C4-2B (cell line): ENCODE measurements at regions not wholly inside any gene's neighbourhood (a gene's known extent, or its start where the extent isn't known, plus 50 kb on each side); places are given as distances from the start of the nearest gene placed in this dataset.

Experiments
- ZFX ChIP-seq: fragments of 450-650 bp; IDR thresholded peaks from 2 replicates; pipeline ENCODE4 v1.6.1; 2017
- TF ChIP-seq, protein P1 (sequence below): fragments of 450-650 bp; conservative IDR thresholded peaks from 2 replicates; pipeline ENCODE4 v1.5.1; 2017; ENCODE audit warnings: mild to moderate bottlenecking

DNA sequence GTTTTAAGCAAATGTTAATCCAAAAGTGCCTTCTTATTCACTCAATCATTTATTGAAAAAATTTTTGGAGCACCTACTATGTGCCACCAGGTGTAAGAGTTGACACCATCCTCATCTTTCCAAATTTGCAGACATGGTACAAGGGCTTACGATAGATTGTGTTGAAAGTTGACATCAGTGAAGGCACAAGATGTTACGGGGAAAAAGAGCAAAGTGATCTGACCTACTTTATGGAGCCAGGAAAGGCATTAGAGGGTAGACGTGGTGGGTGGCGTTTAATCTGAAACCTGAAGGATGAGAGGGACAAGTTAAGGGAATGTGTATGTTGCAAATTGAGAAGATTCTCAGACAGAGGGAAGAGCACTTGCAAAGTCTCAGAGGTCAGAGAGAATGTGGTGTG is 167.8 kb upstream of the HAND2 start:
- TF ChIP-seq, protein P1, sequence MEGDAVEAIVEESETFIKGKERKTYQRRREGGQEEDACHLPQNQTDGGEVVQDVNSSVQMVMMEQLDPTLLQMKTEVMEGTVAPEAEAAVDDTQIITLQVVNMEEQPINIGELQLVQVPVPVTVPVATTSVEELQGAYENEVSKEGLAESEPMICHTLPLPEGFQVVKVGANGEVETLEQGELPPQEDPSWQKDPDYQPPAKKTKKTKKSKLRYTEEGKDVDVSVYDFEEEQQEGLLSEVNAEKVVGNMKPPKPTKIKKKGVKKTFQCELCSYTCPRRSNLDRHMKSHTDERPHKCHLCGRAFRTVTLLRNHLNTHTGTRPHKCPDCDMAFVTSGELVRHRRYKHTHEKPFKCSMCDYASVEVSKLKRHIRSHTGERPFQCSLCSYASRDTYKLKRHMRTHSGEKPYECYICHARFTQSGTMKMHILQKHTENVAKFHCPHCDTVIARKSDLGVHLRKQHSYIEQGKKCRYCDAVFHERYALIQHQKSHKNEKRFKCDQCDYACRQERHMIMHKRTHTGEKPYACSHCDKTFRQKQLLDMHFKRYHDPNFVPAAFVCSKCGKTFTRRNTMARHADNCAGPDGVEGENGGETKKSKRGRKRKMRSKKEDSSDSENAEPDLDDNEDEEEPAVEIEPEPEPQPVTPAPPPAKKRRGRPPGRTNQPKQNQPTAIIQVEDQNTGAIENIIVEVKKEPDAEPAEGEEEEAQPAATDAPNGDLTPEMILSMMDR: no peak
- no peak for TF ChIP-seq ZFX
